GM21381 (cell line): ENCODE measurements at regions not wholly inside any gene's neighbourhood (a gene's known extent, or its start where the extent isn't known, plus 50 kb on each side); places are given as distances from the start of the nearest gene placed in this dataset.
"Not testable (repeated sequence)": the region's sequence is repeated elsewhere in the genome, so short reads cannot be mapped to it uniquely, and the experiment has no call there.

Experiments
- ATAC-seq: cut with Tn5 transposase; IDR thresholded peaks from one replicate; pipeline ENCODE4 v1.9.1; 2021; ENCODE audit warnings: mild to moderate bottlenecking, moderate library complexity; ENCODE audit not compliant: unreplicated experiment

DNA sequence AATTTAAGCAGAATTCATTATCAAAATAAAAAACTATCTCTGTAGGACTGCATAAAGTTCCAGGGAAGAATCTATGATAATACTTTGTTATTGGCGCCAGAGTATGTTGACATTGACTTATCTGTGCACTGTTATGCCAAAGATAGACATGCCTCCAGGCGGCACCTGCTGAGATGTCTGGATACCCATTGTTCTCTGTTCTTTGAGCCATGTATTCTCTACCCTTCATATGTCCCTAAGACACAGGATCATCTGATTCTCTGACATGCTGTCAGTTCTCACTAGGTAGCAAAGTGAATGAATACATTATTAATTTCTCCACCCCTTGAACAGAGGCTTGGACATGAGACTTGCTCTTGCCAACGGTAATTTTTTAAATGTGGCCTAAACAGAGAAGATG, 517.8 kb upstream of the SLITRK5 start:
- ATAC-seq = no peak

DNA sequence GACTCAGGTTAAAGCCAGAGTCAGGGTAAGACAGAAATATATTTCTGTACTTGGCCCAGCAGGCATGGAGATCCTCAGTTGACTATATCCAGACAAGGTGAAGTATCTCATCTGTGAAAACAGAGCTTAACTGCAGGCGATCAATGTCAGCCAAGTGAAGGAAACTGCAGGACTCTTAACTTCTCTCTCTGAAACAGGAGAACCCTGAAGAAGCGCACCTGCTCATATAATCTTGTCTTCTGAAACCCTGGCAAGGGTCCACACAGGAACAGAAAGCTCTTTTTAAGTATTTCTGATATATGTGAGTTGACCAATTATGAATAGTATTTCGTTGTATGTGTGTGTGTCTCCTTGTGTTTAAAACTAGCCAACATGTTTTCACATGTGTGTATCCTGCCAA, 504.8 kb upstream of the SLITRK5 start:
- no peak for ATAC-seq

DNA sequence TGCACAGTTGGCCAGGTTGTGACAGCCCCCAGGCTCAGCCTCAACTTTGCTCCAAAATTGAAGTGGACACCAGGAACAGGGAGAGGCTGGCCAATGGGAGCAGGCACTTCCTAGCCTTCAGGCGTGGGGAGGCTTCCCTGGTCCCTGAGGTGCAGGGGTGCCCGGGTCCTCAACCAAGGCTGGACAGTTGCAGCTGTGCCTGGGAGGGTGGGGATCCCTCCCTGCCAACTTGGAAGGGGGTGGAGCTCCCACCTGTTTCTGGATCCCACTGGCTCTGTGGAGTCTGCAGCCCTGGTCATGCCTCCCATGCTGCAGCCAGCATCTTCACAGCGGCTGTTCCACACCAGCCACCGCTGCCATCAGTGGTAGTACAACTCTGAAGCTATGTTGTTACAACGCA, 502.8 kb upstream of the SLITRK5 start:
- ATAC-seq = no peak

DNA sequence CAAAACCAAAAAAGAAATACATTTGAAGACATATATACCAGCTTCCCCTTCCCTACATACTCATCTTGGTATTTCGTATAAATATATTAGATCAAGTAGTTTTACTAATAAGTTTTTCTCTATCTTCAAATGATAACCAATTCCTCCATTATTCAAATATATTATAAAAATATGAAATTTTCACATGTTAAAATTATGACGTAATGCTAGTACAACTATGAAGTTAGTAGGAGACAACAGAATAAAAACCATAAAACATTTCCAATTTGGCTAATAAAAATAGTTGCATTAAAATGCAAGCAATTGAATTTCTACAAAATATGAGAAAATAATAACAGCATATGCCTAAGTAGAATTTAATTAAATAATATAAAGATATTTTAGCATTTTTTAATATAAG, 501.8 kb upstream of the SLITRK5 start:
- no peak for ATAC-seq

DNA sequence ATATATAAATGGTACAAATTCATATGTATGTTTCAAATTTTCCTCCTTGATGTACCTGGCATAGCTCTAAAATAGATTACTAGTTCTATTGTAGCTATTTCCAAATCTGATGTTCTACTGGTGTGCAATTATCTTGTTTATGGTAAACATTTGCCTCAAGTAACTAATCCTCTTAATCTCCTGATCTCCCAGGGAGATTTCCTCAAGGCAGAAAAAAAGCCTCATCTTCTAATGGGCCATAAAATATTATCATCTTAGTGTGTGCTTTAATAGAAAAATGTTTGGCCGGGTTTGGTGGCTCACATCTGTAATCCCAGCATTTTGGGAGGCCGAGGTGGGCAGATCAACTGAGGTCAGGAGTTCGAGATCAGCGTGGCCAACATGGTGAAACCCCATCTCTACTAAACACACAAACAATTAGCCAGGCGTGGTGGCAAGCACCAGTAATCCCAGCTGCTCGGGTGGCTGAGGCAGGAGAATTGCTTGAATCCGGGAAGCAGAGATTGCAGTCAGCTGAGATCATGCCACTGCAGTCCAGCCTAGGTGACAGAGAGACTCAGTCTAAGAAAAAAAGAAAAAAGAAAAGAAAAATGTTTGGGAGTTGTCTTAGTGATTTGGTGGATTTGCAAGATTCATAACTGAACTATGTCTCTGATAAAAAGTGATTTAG, 498.9 kb upstream of the SLITRK5 start:
- no peak for ATAC-seq

DNA sequence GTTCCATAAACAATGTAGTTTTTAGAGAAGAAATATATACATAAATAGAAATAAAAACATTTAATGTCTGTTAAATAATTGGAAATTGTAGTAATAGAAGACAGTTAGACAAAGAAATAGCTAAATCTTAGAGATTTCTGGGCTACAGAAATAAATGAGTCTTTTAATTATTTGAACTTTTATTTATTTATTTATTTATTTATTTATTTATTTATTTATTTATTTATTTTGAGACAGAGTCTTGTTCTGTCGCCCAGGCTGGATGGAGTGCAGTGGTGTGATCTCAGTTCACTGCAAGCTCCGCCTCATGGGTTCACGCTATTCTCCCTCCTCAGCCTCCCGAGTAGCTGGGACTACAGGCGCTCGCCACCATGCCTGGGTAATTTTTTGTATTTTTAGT, 486.0 kb upstream of the SLITRK5 start:
- ATAC-seq = not testable (repeated sequence)

DNA sequence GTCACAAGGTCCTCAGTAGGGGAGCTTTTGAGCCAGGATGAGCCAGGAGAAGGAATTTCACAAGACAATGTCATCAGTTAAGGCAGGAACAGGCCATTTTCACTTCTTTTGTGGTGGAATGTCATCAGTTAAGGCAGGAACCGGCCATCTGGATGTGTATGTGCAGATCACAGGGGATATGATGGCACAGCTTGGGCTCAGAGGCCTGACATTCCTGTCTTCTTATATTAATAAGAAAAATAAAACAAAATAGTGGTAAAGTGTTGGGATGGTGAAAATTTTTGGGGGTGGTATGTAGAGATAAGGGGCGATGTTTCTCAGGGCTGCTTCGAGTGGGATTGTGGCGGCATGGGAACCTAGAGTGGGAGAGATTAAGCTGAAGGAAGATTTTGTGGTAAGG, 484.5 kb upstream of the SLITRK5 start:
- ATAC-seq = not testable (repeated sequence)

DNA sequence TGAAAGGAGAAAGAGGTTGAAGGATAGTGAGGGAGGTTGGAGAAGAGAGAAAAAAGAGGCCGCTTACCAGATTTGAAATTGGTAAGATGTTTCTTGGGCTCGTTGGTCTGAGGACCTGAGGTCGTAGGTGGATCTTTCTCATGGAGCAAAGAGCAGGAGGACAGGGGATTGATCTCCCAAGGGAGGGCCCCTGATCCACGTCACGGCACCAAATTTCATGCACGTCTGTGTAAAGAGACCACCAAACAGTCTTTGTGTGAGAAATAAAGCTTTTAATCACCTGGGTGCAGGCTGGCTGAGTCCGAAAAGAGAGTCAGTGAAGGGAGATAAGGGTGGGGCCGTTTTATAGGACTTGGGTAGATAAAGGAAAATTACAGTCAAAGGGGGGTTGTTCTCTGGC, 479.7 kb upstream of the SLITRK5 start:
- ATAC-seq = not testable (repeated sequence)

DNA sequence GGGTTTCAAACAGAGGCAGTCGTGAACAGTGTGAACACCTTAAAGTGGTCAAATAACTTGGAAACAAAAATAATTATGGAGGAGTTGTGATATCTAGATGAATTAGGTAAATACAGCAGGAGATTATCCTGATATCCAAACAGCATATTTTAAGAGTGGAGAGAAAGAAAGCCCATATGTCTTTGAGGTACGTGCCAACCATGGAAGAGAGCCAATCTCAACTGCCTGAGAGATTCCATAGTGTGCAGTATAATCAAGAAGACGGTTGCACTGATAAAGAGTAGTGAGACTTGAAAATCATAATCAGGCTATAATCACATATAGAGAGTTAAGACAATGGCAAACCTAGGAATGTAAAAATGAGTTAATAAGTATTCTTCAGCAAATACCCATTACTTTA, 472.8 kb upstream of the SLITRK5 start:
- ATAC-seq = no peak

DNA sequence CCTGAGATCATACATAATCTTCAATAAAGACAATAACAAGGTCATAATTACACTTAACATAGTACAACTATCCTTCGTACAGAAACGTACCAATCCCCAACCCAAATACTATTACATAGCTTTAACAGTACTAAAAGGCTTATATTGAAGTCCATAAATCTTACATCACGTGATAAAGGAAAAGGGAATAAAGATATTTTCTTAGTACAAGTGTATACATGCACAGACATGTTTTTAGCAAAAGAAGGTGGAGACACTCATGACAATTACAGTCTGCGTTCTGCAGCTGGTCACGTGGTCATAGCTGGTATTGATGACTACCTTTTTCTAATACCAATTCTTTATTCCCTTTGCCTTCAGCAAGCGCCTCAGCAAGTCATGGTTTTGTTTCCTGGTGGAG, 464.5 kb upstream of the SLITRK5 start:
- ATAC-seq = no peak

DNA sequence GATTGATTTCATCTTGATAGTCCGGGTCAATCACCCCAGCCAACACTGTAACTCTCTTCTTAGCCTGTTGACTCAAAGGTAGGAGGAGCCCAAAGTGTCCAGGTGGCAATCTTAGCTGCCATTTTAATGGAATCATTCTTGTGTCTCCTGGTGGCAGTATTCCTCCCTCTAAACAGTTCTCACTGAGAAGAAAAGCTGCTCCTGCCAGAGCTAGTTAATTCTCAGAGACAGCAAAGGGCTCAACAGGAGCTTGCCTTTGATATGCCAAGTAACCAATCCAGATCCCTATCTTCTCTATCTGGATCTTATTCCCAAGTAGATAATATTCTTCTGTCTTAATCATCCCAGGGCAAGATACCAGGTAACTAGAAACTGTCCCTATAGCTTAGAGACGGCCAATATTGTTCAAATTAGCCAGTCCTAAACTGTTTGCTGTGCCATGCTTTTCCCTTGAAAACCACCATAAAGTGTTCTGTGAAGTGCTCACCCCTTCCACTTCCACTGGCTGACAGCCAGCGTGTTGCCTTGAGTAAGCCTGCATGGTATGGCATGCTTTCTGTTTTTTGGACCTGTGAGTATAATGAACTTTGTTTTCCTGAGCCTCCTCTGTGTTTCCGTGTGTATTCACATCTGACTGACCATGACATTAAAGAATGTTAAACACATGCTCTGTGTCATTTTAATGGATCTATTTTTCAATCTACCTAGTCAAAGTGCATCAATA, 463.7 kb upstream of the SLITRK5 start:
- ATAC-seq = no peak

DNA sequence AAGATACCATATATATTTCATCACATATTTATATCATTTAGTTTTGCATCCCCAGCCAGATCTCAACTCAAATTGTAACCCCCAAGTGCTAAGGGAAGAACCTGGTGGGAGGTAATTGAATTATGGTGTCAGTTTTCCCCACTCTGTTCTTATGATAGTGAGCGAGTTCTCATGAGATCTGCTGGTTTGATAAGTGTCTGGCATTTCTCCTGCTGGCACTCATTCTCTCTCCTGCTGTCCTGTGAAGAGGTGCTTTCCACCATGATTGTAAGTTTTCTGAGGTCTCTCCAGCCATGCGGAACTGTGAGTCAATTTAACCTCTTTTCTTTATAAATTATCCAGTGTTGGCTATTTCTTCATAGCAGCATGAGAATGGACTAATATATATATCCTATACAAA, 462.5 kb upstream of the SLITRK5 start:
- no peak for ATAC-seq

DNA sequence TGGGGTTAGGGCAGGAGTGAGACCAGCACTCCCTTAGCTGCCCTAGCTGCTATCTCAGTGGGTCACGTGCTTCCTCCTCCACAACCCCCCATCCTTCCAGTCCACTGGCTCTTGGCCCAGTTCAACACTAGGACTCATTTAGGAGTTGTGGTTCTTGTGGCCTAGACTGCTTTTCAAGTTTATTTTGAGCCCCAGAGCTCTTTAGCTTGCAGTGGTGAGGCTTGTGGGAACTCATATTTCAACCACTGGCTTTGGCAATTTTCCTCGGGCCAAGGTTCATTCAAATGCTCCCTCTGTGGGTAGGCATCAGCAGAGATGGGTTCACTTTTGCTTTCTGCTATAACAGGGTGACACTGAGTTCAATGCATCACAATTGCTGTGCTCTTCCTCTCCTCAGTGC, 436.2 kb upstream of the SLITRK5 start:
- ATAC-seq = no peak

DNA sequence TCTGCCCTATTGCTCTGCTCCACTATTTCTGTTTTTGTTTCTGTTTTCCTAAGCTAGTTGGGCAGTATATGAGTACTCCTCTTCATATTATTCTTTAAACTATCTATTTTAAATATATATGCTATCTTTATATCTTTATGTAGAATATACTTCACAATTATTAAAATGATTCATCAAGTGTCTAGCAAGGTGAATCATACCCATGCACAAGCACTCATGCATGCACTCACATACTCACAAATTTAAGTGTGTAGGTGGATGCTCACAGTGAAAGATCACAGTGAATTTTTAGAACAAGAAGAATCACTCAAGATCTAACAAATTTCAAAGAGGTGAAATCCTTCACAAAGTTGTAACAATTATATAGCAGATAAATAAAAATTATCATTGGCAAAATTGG, 435.6 kb upstream of the SLITRK5 start:
- ATAC-seq = no peak

DNA sequence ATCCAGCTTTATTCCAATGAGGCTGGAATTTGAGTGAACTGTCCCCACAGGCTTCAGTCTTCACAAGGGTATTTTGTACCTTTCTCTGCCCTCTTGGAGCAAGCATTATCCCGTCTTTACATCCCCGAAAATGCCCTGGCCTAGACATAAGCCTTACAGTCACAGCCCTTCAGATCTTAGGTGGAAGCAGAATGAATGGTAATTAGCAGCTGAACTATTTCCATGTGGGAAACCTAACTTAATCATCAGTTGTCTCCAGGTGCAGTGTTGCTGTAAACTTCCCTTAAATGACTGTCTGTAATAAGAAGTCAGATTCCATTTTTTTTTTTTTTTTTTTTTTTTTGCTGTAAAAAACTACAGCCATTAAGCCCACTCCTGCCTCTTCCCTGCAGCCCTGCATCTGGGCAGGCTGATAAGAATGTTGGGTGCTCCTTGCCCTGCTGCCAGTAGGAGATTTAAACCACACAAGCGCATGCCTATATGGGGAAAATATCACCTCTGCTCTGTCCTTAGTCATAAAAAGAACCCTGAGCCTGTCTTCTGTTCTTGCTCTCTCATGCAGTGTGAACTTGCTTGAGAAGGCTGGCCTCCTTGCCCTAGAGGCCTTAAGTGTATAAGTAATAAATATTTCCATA, 426.8 kb upstream of the SLITRK5 start:
- no peak for ATAC-seq

DNA sequence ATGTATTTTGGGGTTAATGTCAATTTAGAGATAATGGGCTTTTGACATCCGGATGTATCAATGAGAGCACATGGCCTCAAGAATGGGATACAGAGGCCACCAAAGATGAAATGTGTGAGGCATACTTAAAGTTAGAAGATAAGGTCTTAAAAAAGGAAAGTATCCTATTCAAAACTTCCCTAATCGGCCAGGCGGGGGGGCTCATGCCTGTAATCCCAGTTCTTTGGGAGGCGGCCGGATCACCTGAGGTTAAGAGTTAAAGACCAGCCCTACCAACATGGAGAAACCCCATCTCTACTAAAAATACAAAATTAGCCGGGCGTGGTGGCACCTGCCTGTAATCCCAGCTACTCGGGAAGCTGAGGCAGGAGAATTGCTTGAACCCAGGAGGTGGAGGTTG, 421.3 kb upstream of the SLITRK5 start:
- not testable (repeated sequence) for ATAC-seq

DNA sequence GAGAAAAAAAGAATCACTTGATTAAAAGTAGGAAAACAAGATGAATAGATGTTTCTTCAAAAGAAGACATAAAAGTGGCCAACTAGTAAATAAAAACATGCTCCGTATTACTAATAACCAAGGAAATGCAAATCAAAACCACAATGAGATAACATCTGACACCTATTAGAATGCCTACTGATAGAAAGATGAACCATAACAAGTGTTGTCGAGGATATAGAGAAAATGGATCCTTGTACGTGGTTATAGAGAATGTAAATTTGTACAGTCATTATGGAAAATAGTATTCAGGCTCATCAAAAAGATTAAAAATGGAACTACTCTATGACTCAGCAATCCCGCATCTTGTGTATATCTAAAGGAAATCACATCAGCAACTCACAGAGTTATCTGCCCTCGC, 415.8 kb upstream of the SLITRK5 start:
- no peak for ATAC-seq

DNA sequence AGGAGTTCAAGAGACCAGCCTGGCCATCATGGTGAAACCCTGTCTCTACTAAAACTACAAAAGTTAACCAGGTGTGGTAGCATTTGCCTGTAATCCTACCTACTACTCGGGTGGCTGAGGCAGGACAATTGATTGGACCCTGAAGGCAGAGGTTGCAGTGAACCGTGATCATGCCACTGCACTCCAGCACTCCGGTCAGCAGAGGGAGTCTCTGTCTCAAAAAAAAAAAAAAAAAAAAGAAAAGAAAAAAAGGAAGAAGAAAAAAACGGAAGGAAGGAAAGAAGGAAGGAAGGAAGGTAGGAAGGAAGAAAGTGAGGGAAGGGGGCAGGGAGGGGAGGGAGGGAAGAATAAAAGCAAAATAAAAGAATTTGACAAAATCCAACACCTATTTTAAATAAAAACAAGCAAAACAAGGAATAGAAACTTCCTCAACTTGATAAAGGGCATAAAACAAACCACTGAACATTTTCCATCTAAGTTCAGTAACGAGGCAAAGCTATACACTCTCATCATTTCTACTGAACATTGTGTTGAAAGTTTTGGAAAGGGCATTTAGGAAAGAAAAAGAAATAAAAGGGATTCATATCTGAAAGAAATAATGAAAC, 411.6 kb upstream of the SLITRK5 start:
- ATAC-seq = no peak

DNA sequence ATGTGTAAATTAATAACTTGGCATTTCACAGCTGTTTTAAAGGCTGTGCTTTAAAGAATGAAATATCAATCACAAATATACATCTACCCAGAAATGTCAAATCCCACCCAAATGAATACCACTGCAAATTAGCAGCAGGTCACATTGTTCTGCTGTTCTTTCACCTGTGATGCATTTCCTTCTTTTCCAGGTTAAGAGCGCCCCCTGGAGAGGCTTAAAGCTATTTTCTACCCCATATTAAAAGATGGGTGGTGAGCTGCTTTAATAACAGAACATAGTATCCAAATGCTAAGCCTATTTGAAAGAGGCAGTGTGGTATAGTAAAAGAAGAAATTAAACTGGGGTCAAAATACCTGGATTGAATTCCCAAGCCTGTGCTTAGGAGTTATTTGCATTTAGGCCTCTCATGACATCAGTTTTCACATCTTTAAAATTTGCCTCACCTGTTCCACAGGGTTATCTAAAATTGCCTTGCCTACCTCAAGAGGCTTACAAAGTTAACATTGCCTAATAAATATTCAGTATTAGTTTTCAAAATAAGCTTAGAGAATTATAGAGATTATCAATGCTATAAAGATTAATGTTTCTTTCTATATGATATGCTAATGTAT, 396.9 kb upstream of the SLITRK5 start:
- no peak for ATAC-seq

DNA sequence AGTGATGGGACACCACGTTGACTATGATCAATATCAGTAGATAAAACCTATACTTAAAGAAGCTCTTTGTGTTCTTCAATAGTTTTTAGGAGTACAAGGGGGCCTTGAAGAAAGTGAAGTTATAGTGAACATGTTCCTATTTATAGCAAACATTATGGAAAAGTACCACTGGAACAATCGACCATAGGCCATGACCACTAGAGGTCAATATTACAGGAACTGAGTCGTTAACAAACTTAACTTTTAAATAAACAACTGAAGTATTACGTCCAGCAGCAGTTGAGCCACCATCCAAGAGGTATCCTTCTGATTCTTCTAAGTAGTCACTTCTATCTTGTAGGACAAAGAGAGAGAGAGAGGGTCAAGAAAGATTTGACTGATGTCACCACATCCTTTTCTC, 391.0 kb upstream of the SLITRK5 start:
- ATAC-seq = no peak

DNA sequence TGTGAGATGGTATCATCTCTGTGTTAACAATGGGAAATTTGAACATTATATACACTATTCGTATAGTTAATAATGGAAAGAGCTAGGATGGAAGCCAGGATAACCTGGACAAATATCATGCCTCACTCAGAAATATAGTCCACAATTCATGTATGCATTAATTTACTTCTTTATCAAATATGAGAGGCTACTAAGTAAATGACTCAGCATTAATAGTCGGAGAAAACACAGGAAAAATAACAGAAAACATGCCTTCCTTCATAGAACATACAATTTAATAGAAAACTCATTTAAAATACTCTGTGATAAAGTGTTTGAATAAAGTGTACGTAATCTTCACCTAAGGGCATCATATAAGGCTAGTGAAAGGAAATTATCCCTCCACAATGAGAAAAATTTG, 383.4 kb upstream of the SLITRK5 start:
- no peak for ATAC-seq

DNA sequence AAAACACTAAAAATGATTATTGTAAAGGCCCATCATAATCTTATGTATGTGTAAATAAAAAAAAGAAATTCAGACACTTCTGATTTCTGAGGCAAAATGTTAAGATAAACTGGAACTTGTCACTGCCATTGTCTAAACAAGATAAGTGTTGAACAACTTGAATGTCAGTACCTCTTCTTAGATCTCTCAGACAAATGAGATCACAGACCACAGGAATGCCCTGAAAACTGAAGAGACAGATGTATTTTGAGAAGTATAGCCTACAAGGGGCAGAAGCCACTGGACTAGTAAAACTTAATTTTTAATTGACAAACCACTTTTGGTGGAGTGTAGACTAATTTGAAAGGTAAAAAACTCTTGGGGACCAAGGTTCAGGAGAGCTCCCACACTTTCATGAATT, 375.5 kb upstream of the SLITRK5 start:
- ATAC-seq = no peak
